Activated CD8-positive, alpha-beta T cell treated with anti-CD3 and anti-CD28 coated beads, Interleukin-2, amount 10 ng/mL, durations not matched to agents 7 days and 5 days (primary cell): ENCODE measurements at regions not wholly inside any gene's neighbourhood (a gene's known extent, or its start where the extent isn't known, plus 50 kb on each side); places are given as distances from the start of the nearest gene placed in this dataset.

Experiments
- ATAC-seq: fragments of 150-1000 bp; cut with Tn5 transposase; one replicate; pipeline ENCODE4 v1.10.0; 2021; ENCODE audit warnings: moderate library complexity
- CTCF ChIA-PET: fragments of 350-600 bp; sonication (Branson Sonifier 250); formaldehyde crosslinking; loops from one replicate; lab custom pipeline; 2021; ENCODE audit warnings: antibody characterized with exemption; lab: Charles Lee
- POLR2A ChIA-PET: fragments of 350-600 bp; sonication (Branson Sonifier 250); formaldehyde crosslinking; loops from one replicate; lab custom pipeline; 2021; ENCODE audit warnings: antibody characterized with exemption; lab: Charles Lee
- DNase-seq: peaks from one replicate; pipeline ENCODE4 v3.0.0-alpha.2; 2020
- H3K27ac Mint-ChIP-seq: one replicate; pipeline ENCODE4 v1.8.0; 2021; ENCODE audit warnings: mild to moderate bottlenecking, mixed read lengths
- H3K27me3 Mint-ChIP-seq: one replicate; pipeline ENCODE4 v1.8.0; 2021; ENCODE audit warnings: low read depth, mixed read lengths
- H3K36me3 Mint-ChIP-seq: one replicate; pipeline ENCODE4 v1.8.0; 2021; ENCODE audit warnings: low read depth, mixed read lengths
- H3K4me1 Mint-ChIP-seq: one replicate; pipeline ENCODE4 v1.8.0; 2021; ENCODE audit warnings: low read depth, mixed read lengths
- H3K4me3 Mint-ChIP-seq: one replicate; pipeline ENCODE4 v1.8.0; 2021; ENCODE audit warnings: mild to moderate bottlenecking, mixed read lengths
- H3K9me3 Mint-ChIP-seq: one replicate; pipeline ENCODE4 v1.8.0; 2022; ENCODE audit warnings: mixed read lengths; ENCODE audit not compliant: insufficient read depth

DNA sequence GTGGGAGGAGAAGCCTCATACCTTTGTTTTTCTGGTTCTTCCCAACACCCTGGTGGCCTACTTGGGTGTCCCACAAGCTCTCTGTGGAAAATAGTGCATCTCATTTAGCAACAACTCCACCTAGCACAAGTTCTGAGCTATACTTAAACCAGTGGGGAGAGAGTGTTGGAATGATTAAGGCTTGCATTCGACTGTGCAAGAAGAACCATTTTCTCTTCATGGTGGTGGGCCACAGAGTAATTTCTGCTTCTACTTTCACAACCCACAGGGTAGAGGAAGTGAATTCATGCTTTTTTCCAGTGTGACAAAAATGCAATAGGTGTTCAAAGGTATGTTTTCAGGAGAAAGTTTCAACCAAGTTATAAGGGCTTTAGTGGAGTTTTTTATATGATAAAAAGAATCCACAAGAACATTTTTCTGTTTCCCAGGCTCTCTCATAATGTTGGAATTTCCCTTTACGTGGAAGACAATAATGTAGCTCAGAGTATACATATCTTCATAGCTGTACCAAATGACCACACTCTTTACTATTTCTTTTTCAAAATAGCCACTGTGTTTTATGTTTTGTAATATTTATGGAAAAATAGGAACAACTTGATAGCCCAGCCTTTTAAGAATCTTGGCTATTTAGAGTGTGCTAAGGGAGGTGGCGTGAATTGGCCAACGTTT lies 80.3 kb upstream of the HHIP start:
- no peak for ATAC-seq
- no peaks in the 10 kb centered on the region for H3K9me3 Mint-ChIP-seq
- no peaks in the 10 kb centered on the region for H3K36me3 Mint-ChIP-seq
- no peak overlapping the region for H3K4me3 Mint-ChIP-seq
- ChIA-PET CTCF (no interaction called here), POLR2A (no interaction called here)
- peaks cover 2% of the 10 kb centered on the region for H3K27me3 Mint-ChIP-seq
- H3K4me1 Mint-ChIP-seq, result no peaks in the 10 kb centered on the region
- no peak overlapping the region for H3K27ac Mint-ChIP-seq
- DNase-seq, result no peak

DNA sequence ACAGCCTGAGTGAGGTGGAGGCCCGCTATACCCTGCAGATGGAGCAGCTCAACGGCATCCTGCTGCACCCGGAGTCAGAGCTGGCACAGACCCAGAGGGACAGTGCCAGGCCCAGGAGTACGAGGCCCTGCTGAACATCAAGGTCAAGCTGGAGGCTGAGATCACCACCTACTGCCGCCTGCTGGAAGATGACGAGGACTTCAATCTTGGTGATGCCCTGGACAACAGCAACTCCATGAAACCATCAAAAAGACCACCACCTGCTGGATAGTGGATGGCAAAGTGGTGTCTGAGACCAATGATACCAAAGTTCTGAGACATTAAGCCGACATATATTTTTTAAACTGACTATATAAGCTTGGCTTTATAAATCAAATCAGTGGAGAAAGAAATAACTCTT lies 73.3 kb upstream of the HHIP start:
- no peak overlapping the region for H3K4me3 Mint-ChIP-seq
- no peak overlapping the region for H3K27ac Mint-ChIP-seq
- CTCF ChIA-PET, result no interaction called here
- POLR2A ChIA-PET, result no interaction called here
- no peak for DNase-seq
- peaks cover 3% of the 10 kb centered on the region for H3K4me1 Mint-ChIP-seq
- no peaks in the 10 kb centered on the region for H3K9me3 Mint-ChIP-seq
- H3K27me3 Mint-ChIP-seq, result peaks cover 2% of the 10 kb centered on the region
- H3K36me3 Mint-ChIP-seq, result no peaks in the 10 kb centered on the region
- no peak for ATAC-seq

DNA sequence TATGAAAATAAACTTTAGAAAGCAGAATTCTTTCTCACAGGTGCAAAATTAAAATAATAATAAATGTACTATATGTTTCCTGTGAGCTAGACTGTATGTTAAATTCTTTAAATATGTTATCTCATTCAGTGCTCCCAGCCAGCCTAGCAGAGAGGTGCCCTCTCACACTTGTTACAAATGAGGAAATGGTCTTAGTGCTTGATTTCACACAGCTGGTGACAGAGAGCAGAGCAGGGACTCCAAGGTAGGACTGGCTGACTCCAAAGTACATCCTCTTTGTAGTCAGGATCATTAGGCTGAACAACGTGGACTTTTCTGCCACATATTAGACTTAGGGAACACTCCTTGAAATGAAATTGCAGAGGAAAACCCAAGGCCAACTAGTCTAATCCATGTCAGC lies 72.0 kb upstream of the HHIP start:
- Mint-ChIP-seq H3K4me1 (peaks cover 3% of the 10 kb centered on the region), H3K4me3 (no peak overlapping the region), H3K27me3 (peaks cover 2% of the 10 kb centered on the region), H3K27ac (no peak overlapping the region), H3K36me3 (no peaks in the 10 kb centered on the region), H3K9me3 (no peaks in the 10 kb centered on the region)
- ATAC-seq, result no peak
- ChIA-PET POLR2A (no interaction called here), CTCF (no interaction called here)
- DNase-seq, result no peak

DNA sequence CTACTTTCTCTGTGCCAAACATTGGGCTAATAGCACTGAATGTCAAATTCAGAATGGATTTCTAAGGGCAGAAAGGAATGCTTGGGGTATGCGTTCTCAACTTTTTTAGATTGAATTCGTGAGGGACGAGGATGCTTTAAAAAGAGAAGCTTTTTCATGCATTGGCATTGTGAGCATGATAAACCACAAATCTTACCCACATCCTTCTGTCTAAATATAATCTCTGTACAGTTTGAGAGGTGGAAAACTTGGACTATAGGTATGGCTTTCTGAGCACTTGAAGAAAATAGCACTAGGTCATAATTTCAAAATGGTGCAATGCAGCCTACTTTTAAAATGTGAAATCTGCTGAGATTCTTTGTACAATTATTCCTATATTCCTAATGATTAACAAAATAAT lies 71.4 kb upstream of the HHIP start:
- Mint-ChIP-seq H3K9me3 (no peaks in the 10 kb centered on the region), H3K4me1 (peaks cover 3% of the 10 kb centered on the region), H3K27ac (no peak overlapping the region), H3K36me3 (no peaks in the 10 kb centered on the region), H3K27me3 (peaks cover 2% of the 10 kb centered on the region), H3K4me3 (no peak overlapping the region)
- ATAC-seq (no peak), DNase-seq (no peak)
- POLR2A ChIA-PET, result no interaction called here
- CTCF ChIA-PET, result no interaction called here

DNA sequence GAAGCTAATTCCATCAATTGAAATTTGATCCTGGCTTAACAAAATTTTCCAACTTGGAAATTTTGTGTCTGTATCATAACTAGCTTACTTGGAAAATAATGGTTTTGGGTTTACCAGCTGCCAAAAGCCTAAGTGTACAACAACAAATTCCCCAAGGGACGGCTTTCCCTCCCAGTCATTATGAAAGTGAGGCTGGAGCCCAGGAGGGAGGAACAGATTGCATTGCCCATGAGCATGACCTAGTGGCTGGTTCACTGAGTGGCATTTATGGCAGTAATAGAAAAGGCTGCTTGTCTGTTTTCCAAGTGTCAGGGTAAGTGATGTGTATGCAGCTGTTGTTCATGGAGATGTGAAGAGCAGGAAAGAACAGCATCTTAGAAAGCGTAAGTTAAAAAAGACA lies 70.8 kb upstream of the HHIP start:
- H3K36me3 Mint-ChIP-seq, result no peaks in the 10 kb centered on the region
- H3K4me1 Mint-ChIP-seq, result peaks cover 3% of the 10 kb centered on the region
- peaks cover 2% of the 10 kb centered on the region for H3K27me3 Mint-ChIP-seq
- H3K9me3 Mint-ChIP-seq, result no peaks in the 10 kb centered on the region
- POLR2A ChIA-PET, result no interaction called here
- H3K4me3 Mint-ChIP-seq, result no peak overlapping the region
- CTCF ChIA-PET, result no interaction called here
- no peak for ATAC-seq
- DNase-seq, result no peak
- no peak overlapping the region for H3K27ac Mint-ChIP-seq

DNA sequence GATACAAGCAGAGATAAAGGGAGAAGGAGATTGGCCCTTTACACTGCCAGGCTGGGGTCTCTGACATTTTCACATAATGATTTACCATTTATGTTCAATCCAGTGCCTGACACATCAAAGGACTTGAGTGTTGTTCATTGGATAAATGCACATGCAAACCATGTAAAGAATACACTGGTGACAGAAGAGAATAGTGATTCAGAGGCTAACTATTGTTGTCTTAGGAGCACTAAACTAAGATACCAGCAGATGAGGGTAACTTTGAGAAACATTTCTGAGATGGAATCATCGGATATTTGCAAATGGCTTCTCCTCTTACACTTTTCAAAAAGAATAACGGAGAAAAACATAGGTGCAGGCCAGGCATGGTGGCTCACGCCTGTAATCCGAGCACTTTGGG lies 67.3 kb upstream of the HHIP start:
- ATAC-seq, result no peak
- H3K4me1 Mint-ChIP-seq, result peaks cover 3% of the 10 kb centered on the region
- peaks cover 2% of the 10 kb centered on the region for H3K27me3 Mint-ChIP-seq
- POLR2A ChIA-PET, result no interaction called here
- CTCF ChIA-PET, result no interaction called here
- H3K36me3 Mint-ChIP-seq, result no peaks in the 10 kb centered on the region
- H3K4me3 Mint-ChIP-seq, result no peak overlapping the region
- H3K27ac Mint-ChIP-seq, result no peak overlapping the region
- DNase-seq, result no peak
- no peaks in the 10 kb centered on the region for H3K9me3 Mint-ChIP-seq

DNA sequence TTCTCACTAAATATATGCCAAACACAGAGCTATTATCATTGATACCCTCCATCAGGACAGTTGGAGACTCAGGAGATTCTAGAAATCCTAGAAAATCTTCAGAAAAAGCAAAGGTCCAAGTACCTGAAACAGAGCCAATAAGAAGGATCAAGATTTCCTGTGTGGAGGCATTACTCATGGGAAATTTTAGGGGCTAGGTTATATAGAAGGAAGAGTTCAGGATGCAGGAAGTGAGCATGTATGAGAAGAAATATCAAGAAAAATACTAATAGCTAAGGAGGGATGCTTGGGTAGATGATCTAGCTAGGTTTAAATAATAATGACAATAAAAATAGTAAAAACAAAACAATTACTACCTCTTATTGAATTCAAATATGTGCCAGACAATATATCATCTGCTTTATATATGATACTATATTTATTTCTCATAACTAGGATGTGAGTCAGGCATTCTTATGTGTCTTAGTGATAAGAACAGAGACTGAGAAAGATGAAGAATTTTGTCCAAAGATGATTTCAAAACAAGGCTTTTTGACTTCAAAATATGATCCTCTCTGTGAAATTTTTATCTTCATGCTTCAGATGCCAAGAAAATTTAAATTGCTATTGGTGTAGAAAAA lies 66.4 kb upstream of the HHIP start:
- peaks cover under 1% of the 10 kb centered on the region for H3K4me1 Mint-ChIP-seq
- DNase-seq (no peak), ATAC-seq (no peak)
- H3K36me3 Mint-ChIP-seq, result no peaks in the 10 kb centered on the region
- ChIA-PET CTCF (no interaction called here), POLR2A (no interaction called here)
- H3K27me3 Mint-ChIP-seq, result no peaks in the 10 kb centered on the region
- H3K27ac Mint-ChIP-seq, result no peak overlapping the region
- no peak overlapping the region for H3K4me3 Mint-ChIP-seq
- no peaks in the 10 kb centered on the region for H3K9me3 Mint-ChIP-seq

DNA sequence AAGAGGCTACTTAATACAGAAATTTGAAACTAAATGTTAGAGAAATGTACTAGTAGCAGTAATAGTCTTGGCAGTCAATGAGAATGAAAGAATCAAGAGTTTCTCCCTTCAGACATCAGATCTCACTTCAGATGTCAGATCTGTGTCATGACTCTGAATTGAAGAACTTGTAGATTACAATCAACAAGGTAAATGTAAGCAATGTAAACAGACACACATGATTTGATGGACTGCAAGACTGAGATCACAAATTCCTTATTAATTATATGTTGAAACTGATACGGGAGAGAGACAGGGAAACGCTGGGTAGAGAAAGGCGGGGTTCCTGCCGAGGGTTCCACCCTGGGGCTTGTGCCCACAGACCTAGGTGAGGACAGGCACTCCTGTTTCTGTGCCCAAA lies 65.5 kb upstream of the HHIP start:
- Mint-ChIP-seq H3K4me1 (no peaks in the 10 kb centered on the region), H3K27ac (no peak overlapping the region), H3K4me3 (no peak overlapping the region), H3K36me3 (no peaks in the 10 kb centered on the region), H3K9me3 (no peaks in the 10 kb centered on the region), H3K27me3 (no peaks in the 10 kb centered on the region)
- ATAC-seq (no peak), DNase-seq (no peak)
- ChIA-PET POLR2A (no interaction called here), CTCF (no interaction called here)

DNA sequence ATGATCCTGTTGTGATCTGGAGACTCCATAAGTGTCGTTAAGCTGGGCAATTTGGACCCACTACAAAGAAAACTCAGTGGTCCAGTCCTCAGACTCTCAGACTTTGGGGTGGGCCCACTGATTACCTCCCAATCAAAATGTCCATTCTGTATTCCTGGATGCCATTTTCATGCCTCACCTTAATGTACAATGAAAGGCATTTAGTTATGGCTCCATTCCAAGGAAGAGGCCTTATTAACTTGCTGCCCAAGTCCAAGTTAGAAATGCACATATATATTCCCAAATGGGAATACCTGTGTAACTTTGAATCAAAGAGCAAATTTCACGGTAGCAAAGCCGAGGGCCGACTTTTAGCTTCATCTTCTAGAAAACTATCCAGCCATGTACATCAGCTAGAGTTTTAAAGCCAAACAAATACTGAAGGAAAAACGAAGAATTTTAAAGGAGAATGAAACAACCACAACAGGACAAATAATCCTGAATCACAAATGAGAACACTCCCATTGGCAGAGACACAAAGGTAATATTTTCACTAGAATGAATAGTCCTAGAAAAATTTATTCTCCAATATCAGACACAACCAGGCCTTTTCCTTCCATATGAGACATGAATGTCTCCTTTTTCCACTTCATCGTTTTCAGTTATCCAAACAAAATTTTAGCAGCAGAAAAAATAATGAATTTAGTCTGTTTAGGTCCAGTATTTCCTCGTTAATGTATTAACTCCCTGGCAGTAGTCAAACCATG lies 63.7 kb upstream of the HHIP start:
- DNase-seq (no peak), ATAC-seq (no peak)
- no peaks in the 10 kb centered on the region for H3K9me3 Mint-ChIP-seq
- ChIA-PET CTCF (no interaction called here), POLR2A (no interaction called here)
- H3K4me3 Mint-ChIP-seq, result no peak overlapping the region
- H3K4me1 Mint-ChIP-seq, result no peaks in the 10 kb centered on the region
- H3K27me3 Mint-ChIP-seq, result no peaks in the 10 kb centered on the region
- no peaks in the 10 kb centered on the region for H3K36me3 Mint-ChIP-seq
- no peak overlapping the region for H3K27ac Mint-ChIP-seq

DNA sequence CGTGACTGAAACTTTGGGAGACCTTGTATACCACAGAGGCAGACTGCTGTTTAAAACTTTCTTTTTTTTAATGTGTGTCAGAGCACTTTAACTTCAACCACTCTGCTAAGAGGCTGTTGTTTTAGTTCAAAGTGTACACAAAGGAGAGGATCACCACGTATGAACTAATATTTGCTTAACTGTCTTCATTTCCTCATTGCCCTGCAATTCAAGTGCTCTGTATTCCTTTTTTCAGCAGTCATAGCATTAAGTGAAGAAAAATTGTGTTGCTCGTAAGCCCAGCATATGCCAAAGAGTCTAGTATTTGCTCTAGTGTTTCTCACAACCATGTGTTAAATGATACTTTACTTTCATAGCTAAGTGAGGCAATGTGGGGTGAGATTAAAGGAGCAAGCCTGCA lies 63.0 kb upstream of the HHIP start:
- Mint-ChIP-seq H3K27me3 (no peaks in the 10 kb centered on the region), H3K4me3 (no peak overlapping the region), H3K9me3 (no peaks in the 10 kb centered on the region)

DNA sequence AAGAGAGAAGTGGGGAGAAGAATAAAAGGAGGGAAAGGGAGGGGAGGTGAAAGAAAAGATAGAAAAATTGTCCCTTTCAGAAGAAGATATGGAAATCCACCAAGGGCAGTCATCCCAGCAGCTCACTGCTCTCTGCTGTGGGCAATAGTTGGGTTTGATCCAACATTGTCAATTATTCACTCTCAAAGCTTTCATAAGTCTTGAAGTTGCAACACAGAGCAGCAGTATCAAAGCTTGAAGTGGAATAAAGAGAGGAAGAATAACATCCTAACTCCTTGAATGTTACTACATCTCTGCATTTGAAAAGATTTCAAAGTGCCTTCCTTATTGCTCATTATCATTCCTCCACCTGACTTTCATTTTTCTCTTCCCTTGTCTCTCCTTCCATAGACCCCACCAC lies 62.3 kb upstream of the HHIP start:
- Mint-ChIP-seq H3K9me3 (no peaks in the 10 kb centered on the region), H3K36me3 (no peaks in the 10 kb centered on the region), H3K27me3 (no peaks in the 10 kb centered on the region), H3K27ac (no peak overlapping the region), H3K4me3 (no peak overlapping the region), H3K4me1 (no peaks in the 10 kb centered on the region)
- ATAC-seq (no peak), DNase-seq (no peak)
- ChIA-PET CTCF (no interaction called here), POLR2A (no interaction called here)

More for the DNA sequence above, 63.0 kb upstream of the HHIP start:
- ChIA-PET POLR2A (no interaction called here), CTCF (no interaction called here)
- H3K27ac Mint-ChIP-seq, result no peak overlapping the region
- H3K36me3 Mint-ChIP-seq, result no peaks in the 10 kb centered on the region
- ATAC-seq (no peak), DNase-seq (no peak)
- no peaks in the 10 kb centered on the region for H3K4me1 Mint-ChIP-seq

DNA sequence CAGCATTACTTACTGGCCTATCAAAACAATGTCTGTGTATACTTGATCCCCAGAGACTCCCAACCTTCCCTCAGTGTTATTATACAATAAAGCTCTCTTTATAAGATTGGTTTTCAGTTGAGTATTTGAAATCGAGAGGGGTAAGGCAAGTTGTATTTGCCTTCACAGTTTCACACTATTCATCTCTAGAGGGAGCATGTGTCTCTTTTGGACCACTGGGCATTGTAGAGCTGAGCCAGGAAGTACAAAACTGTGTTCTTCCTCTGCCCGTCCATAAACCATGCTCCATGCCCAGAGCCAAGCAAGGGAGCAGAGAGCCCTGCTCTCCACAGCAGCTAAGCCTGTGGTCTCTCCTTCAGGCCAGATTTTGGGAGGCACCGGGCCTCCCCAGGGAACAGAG lies 61.5 kb upstream of the HHIP start:
- ATAC-seq (no peak), DNase-seq (no peak)
- ChIA-PET POLR2A (no interaction called here), CTCF (no interaction called here)
- Mint-ChIP-seq H3K4me3 (no peak overlapping the region), H3K27ac (no peak overlapping the region), H3K36me3 (no peaks in the 10 kb centered on the region), H3K27me3 (no peaks in the 10 kb centered on the region), H3K4me1 (no peaks in the 10 kb centered on the region), H3K9me3 (no peaks in the 10 kb centered on the region)
